M059J (cell line): ENCODE measurements at regions not wholly inside any gene's neighbourhood (a gene's known extent, or its start where the extent isn't known, plus 50 kb on each side); places are given as distances from the start of the nearest gene placed in this dataset.

ENCODE experiments used
- DNase-seq: peaks from one replicate; pipeline ENCODE4 v3.0.0-alpha.2; 2012; ENCODE audit warnings: low read depth

- DNase-seq = no peak
These were observed 168.8 kb downstream of the CDH26 start for GRCh38 chr20:60126975-60127374.

GRCh38 chr20:60131375-60131774 lies 173.2 kb downstream of the CDH26 start:
- DNase-seq = peak; percentile 36

GRCh38 chr20:60132162-60132826 lies 174.1 kb downstream of the CDH26 start:
- peak; percentile 37 for DNase-seq

GRCh38 chr20:60132827-60133670 lies 174.8 kb downstream of the CDH26 start:
- DNase-seq = no peak

- no peak for DNase-seq
These were observed 177.1 kb downstream of the CDH26 start for GRCh38 chr20:60135276-60135675.

GRCh38 chr20:60136645-60137401 lies 178.6 kb downstream of the CDH26 start:
- DNase-seq = no peak

- DNase-seq = no peak
These were observed 179.5 kb downstream of the CDH26 start for GRCh38 chr20:60137657-60138245.

- no peak for DNase-seq
These were observed 180.3 kb downstream of the CDH26 start for GRCh38 chr20:60138256-60139220.

GRCh38 chr20:60139663-60140446 lies 181.6 kb downstream of the CDH26 start:
- DNase-seq = no peak

- no peak for DNase-seq
These were observed 184.4 kb downstream of the CDH26 start for GRCh38 chr20:60142587-60142986.

GRCh38 chr20:60143261-60143842 lies 185.1 kb downstream of the CDH26 start:
- DNase-seq = no peak

GRCh38 chr20:60144404-60144803 lies 186.2 kb downstream of the CDH26 start:
- DNase-seq = peak; percentile 29

GRCh38 chr20:60144974-60145527 lies 186.8 kb downstream of the CDH26 start:
- no peak for DNase-seq

GRCh38 chr20:60147004-60147403 lies 188.8 kb downstream of the CDH26 start:
- DNase-seq = no peak

- no peak for DNase-seq
These were observed 190.7 kb downstream of the CDH26 start for GRCh38 chr20:60148885-60149284.

- DNase-seq = no peak
These were observed 194.6 kb downstream of the CDH26 start for GRCh38 chr20:60152792-60153191.

GRCh38 chr20:60160451-60161145 lies 202.4 kb downstream of the CDH26 start:
- no peak for DNase-seq

GRCh38 chr20:60167812-60168211 lies 209.6 kb downstream of the CDH26 start:
- DNase-seq = no peak

GRCh38 chr20:60168963-60169362 lies 210.7 kb downstream of the CDH26 start:
- no peak for DNase-seq
